ENCODE measurements at regions not wholly inside any gene's neighbourhood (a gene's known extent, or its start where the extent isn't known, plus 50 kb on each side); places are given as distances from the start of the nearest gene placed in this dataset.

DNA sequence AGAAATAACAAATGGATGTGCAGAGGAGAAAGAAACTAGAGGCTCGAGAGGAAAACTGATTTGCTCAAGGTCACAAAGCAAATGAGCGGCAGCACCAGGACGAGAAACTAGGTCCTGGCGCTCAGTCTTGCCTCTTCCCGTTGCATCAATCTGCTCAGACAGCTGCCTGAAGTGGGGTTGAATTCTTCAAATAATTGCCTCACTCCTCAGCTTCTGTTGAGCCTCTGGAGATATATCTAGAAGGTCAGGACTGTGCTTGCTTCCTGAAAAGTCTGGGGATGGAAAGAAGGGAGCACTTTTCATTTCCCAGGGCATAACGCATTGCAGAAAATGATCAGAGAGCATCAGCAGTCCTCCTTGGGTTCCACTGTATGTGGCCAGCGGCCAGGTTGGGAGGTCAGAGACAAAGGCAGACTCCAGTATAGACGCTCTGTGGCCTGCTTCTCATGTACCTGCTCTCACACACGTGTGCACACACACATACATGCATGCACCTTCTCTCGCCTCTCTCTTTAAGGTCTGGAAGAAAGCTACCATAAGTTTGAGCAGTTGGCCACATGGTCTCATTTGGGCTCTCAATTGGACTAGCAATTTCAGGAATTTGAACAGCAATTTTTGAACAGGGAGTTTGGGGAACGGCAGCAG, 83.7 kb upstream of the DUSP5 start:
- no peaks in the 10 kb centered on the region for H3K9me3 ChIP-seq
- WGBS (ENCODE audit: low lambda C conversion rate): 87% methylated on average over 11 of the region's 11 CpGs
- H3K27ac ChIP-seq (ENCODE audit: low read depth in 2 of 2, low read length in 1 of 2): no peak overlapping the region
- H3K4me3 ChIP-seq (ENCODE audit: low read depth in 2 of 2, low read length in 1 of 2): no peak overlapping the region
- no peaks in the 10 kb centered on the region for H3K9me2 ChIP-seq
- H3K4me1 ChIP-seq (ENCODE audit: control insufficient read depth in 1 of 2, insufficient read depth in 2 of 2, low read depth in 1 of 2, low read length in 1 of 2): peaks cover 16 to 31% of the 10 kb centered on the region in 2 experiments; a peak in 3 of 4 replicates
- H3K36me3 ChIP-seq (replicated peaks in 1 of 2; ENCODE audit: control insufficient read depth in 1 of 2, insufficient read depth in 2 of 2, low read length in 1 of 2): no peaks in the 10 kb centered on the region
- H3F3A ChIP-seq (replicated peaks; ENCODE audit: insufficient read depth): peaks cover 12% of the 10 kb centered on the region
- no peak for DNase-seq
- TF ChIP-seq, protein P1, sequence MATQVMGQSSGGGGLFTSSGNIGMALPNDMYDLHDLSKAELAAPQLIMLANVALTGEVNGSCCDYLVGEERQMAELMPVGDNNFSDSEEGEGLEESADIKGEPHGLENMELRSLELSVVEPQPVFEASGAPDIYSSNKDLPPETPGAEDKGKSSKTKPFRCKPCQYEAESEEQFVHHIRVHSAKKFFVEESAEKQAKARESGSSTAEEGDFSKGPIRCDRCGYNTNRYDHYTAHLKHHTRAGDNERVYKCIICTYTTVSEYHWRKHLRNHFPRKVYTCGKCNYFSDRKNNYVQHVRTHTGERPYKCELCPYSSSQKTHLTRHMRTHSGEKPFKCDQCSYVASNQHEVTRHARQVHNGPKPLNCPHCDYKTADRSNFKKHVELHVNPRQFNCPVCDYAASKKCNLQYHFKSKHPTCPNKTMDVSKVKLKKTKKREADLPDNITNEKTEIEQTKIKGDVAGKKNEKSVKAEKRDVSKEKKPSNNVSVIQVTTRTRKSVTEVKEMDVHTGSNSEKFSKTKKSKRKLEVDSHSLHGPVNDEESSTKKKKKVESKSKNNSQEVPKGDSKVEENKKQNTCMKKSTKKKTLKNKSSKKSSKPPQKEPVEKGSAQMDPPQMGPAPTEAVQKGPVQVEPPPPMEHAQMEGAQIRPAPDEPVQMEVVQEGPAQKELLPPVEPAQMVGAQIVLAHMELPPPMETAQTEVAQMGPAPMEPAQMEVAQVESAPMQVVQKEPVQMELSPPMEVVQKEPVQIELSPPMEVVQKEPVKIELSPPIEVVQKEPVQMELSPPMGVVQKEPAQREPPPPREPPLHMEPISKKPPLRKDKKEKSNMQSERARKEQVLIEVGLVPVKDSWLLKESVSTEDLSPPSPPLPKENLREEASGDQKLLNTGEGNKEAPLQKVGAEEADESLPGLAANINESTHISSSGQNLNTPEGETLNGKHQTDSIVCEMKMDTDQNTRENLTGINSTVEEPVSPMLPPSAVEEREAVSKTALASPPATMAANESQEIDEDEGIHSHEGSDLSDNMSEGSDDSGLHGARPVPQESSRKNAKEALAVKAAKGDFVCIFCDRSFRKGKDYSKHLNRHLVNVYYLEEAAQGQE (IDR thresholded peaks at IDR 0.05; ENCODE audit: low read depth, low read length): no peak
- TF ChIP-seq PBX3 (IDR thresholded peaks at IDR 0.05): 0 out of 2 replicates have a peak, but pooled peaks have one; percentile 14
- ChIA-PET POLR2A (no interaction called here), CTCF (interaction anchor here (0.8 kb wide), 1 partner anchor 9 kb away, joined by 3 read pairs; no protein-coding TSS in a partner anchor)
- no peaks in the 10 kb centered on the region for H3K27me3 ChIP-seq (ENCODE audit: insufficient read depth)
- no peaks in the 10 kb centered on the region for H4K20me1 ChIP-seq (ENCODE audit: insufficient read depth)
- H3K9ac ChIP-seq: no peak overlapping the region
- no peak overlapping the region for H3K4me2 ChIP-seq
- H3K79me2 ChIP-seq (ENCODE audit: insufficient read depth): no peaks in the 10 kb centered on the region
- H2AFZ ChIP-seq (ENCODE audit: low read depth): no peak overlapping the region

DNA sequence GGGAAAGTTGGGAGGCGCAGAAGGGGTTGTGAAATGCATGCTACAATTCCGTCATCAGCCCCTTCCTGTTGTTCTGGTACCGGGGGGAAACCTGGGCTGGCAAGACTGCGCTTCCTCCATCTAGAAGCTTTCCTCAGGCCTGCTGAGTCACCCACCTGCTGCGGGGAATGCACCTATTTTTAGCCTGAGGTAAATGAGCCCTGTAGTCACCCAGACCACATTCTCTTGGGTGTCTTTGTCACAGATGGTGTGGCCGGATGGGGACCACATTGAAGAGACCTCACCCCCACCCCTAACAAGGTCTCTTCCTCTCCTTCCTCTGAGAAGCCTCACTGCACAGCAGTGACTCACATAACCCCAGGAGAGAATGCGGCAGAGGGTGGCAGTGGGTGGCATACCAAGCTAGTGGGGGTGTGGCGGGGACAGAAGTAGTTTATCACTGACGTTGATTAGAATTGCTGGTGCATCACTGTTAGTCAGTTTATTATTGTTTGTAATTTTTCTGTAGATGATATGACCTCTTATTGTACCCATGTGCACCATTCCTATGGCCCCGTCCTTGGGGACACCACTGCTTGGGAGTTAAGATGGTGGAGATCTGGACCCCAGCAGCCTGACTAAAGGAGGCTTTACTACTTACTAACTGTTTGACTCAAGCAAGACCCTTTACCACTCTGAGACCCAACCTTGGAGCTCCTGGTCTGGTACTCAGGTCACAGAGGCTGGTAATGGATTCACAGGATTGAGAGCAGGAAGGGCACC, 83.0 kb upstream of the DUSP5 start:
- ChIA-PET CTCF (interaction anchor here (1.6 kb wide), 1 partner anchor 8 kb away, joined by 4 read pairs; no protein-coding TSS in a partner anchor), POLR2A (no interaction called here)
- Histone ChIP-seq H3F3A (replicated peaks; ENCODE audit: insufficient read depth) (peaks cover 12% of the 10 kb centered on the region), H3K4me1 (ENCODE audit: control insufficient read depth in 1 of 2, insufficient read depth in 2 of 2, low read depth in 1 of 2, low read length in 1 of 2) (peaks cover 16 to 27% of the 10 kb centered on the region in 2 experiments; a peak in 3 of 4 replicates), H3K36me3 (replicated peaks in 1 of 2; ENCODE audit: control insufficient read depth in 1 of 2, insufficient read depth in 2 of 2, low read length in 1 of 2) (no peaks in the 10 kb centered on the region), H3K9me2 (no peaks in the 10 kb centered on the region), H4K20me1 (ENCODE audit: insufficient read depth) (no peaks in the 10 kb centered on the region), H3K4me2 (no peak overlapping the region), H3K79me2 (ENCODE audit: insufficient read depth) (no peaks in the 10 kb centered on the region), H3K4me3 (ENCODE audit: low read depth in 2 of 2, low read length in 1 of 2) (no peak overlapping the region), H2AFZ (ENCODE audit: low read depth) (no peak overlapping the region), H3K9ac (no peak overlapping the region), H3K27ac (ENCODE audit: low read depth in 2 of 2, low read length in 1 of 2) (no peak overlapping the region), H3K9me3 (no peaks in the 10 kb centered on the region), H3K27me3 (ENCODE audit: insufficient read depth) (no peaks in the 10 kb centered on the region)
- WGBS (ENCODE audit: low lambda C conversion rate): 52% methylated on average over 10 of the region's 10 CpGs
- no peak for DNase-seq
- no peak for TF ChIP-seq EZH2phosphoT487 (IDR thresholded peaks at IDR 0.05; ENCODE audit: borderline replicate concordance, low read depth)
- no peak for TF ChIP-seq USF1 (IDR thresholded peaks at IDR 0.05; ENCODE audit: borderline replicate concordance, low read depth)
- TF ChIP-seq RAD21 (IDR thresholded peaks at IDR 0.05; ENCODE audit: low read length): no peak
- no peak for TF ChIP-seq GATA2 (CRISPR knock-in tag; IDR thresholded peaks at IDR 0.05)
- TF ChIP-seq NRF1 (IDR thresholded peaks at IDR 0.05; ENCODE audit: low read depth, low read length): no peak
- no peak for TF ChIP-seq TCF12 (IDR thresholded peaks at IDR 0.05)
- no peak for TF ChIP-seq CHD2 (IDR thresholded peaks at IDR 0.05; ENCODE audit: low read length, partially characterized antibody)
- no peak for TF ChIP-seq PBX3 (IDR thresholded peaks at IDR 0.05)
- TF ChIP-seq, protein P2, sequence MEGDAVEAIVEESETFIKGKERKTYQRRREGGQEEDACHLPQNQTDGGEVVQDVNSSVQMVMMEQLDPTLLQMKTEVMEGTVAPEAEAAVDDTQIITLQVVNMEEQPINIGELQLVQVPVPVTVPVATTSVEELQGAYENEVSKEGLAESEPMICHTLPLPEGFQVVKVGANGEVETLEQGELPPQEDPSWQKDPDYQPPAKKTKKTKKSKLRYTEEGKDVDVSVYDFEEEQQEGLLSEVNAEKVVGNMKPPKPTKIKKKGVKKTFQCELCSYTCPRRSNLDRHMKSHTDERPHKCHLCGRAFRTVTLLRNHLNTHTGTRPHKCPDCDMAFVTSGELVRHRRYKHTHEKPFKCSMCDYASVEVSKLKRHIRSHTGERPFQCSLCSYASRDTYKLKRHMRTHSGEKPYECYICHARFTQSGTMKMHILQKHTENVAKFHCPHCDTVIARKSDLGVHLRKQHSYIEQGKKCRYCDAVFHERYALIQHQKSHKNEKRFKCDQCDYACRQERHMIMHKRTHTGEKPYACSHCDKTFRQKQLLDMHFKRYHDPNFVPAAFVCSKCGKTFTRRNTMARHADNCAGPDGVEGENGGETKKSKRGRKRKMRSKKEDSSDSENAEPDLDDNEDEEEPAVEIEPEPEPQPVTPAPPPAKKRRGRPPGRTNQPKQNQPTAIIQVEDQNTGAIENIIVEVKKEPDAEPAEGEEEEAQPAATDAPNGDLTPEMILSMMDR (IDR thresholded peaks at IDR 0.05): no peak
- no peak for TF ChIP-seq GABPA (IDR thresholded peaks at IDR 0.05; ENCODE audit: low read depth)
- TF ChIP-seq NFIC (IDR thresholded peaks at IDR 0.05; ENCODE audit: borderline replicate concordance): no peak
- TF ChIP-seq SIN3A (IDR thresholded peaks at IDR 0.05; ENCODE audit: borderline replicate concordance, low read depth, low read length): no peak
- TF ChIP-seq, protein P3, sequence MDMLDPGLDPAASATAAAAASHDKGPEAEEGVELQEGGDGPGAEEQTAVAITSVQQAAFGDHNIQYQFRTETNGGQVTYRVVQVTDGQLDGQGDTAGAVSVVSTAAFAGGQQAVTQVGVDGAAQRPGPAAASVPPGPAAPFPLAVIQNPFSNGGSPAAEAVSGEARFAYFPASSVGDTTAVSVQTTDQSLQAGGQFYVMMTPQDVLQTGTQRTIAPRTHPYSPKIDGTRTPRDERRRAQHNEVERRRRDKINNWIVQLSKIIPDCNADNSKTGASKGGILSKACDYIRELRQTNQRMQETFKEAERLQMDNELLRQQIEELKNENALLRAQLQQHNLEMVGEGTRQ (IDR thresholded peaks at IDR 0.05; ENCODE audit: borderline replicate concordance, low read depth, low read length): no peak
- 0 out of 2 replicates have a peak, but pooled peaks have one; percentile 44 for TF ChIP-seq MEF2A (IDR thresholded peaks at IDR 0.05; ENCODE audit: borderline replicate concordance, low read depth)
